Stimulated activated naive CD4-positive, alpha-beta T cell (primary cell): ENCODE measurements at regions not wholly inside any gene's neighbourhood (a gene's known extent, or its start where the extent isn't known, plus 50 kb on each side); places are given as distances from the start of the nearest gene placed in this dataset.

ENCODE experiments used
- DNase-seq, 6 experiments: peaks; one replicate each; lab custom pipeline; 2025; lab: John Stamatoyannopoulos, UW

DNA sequence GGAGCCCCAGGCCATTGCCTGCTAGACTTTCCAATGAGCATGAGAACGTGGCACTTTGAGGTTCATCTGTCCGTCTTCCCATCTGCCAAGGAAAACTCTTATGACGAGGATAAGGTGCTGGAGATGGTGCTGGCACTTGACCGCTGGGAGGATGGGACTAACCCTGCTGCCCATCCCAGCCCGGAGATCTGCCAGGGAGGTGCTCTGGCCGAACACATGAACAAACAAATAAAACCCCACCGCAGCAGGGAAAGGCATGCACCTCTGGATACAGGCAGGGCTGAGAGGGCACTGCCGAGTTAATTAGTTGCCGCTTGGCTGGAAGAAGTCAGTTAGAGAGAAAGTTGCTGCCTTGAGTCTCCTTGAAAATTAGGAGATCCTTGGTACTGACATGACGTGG, 308.4 kb downstream of the AJAP1 start:
- DNase-seq = no peak

DNA sequence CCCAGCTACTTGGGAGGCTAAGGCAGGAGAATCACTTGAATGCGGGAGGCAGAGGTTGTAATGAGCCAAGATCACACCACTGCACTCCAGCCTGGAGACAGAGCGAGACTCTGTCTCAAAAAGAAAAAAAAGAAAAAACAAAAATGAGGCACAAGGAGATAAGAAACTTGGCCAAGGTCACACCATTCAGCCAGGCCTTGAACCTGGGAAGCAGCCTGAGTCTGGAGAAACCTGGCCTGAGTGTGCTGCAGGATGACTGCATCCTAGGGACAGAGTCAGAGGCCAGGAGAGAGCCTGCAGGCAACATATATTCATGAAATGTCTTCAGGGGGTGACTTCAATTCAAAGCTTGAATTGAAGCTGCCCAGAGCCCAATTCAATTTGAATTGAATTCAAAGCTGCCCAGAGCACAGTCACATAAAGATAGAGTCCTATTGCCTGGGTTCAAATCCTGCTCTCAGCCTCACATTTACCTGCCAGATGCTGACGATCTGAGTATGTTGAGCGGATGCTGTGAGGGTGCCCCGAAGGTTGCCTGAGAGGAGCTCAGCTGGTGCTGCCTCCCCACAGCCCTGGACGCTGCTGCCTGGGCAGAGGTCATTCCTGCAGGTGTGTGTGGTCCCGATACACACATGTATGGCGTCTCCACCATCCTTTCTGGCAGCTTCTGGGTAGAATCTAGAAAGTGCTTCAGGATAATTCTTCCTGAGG, 307.7 kb downstream of the AJAP1 start:
- DNase-seq = no peak

DNA sequence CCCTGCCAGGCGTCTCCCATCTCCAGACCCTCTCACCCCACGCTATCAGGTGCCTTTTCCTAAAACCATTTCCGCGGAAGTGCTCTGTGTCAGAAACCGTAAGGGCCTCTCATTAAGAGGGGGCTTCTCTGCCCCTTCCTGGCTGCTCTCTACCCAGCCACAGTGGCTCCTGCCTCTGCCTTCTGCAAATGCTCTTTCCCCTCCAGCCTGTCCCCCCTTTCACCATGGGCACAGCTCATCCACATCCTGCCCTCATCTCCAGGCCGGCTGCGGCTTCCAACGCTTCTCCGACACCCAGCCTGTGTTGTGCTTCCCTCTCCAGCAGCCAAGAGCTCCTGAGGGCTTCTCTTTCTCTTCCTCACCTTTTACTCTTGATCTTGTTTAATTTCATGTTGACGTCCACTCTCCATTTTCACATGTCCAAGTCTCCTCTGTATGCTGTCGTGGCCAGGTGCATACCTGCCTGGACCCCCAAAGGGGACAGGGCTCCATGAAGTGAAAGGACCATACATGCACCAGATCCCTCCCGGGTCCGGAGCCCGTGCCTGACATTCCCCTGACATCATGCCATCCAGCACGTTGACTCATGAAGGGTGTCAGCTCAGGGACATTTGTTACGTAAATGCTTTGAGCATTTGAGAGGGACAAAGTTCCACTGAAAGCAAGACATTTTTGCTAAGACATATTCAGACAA, 306.5 kb downstream of the AJAP1 start:
- no peak for DNase-seq

DNA sequence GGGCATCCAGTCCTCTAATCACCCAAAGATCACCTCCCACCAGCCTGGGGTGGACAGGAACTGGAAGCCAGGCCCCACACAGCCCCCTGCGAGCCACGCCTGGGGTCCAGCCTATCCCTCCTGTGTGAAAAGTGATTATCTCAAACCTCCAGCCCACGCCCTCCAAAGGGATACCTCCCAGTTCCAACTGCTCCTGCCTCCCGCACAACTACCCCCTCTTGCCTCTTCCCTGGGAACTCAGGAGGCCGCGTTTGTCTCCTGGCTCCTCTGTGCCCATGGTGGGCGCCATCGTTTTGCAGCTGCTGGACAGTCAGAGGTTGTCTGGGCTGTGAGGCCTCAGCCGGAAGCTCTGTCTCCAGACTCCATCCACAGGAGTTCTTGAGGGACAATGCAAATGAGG, 305.9 kb downstream of the AJAP1 start:
- DNase-seq = no peak

DNA sequence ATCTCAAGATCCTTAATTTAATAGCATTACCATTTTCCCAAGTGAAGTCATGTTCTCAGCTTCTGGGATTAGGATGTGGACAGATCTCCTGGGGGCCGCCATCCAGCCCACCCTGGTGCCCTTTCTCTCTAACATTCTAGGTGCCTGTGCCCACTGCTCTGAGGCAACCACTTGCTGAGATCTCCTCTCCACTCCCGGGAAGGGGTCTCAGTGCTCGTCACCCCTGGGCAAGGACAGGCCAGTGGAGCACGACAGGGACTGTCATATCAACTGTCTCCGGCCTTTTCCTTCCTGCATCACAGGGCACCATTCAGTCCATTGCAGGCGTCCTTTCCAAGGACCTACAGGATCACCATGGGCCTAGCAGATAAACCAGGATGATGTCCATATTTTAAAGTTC, 304.8 kb downstream of the AJAP1 start:
- DNase-seq = no peak

DNA sequence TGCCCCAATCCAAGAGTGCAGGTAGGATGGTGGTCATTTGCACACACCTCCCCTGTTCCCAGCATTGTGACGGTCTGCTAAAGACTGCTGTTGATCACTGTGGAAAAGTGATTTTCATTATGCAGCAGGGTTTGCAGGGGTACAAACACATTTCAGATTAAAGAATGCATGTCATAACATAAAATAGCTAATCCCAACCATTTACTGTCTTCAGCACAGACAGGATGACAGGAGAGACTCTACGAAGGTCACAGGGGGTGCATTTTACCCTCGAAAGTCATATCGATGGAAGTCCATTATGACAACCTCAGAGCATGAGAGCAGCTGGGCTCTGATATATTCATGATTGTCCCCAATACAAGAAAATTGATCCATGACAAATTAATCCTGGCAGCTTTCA, 302.6 kb downstream of the AJAP1 start:
- no peak for DNase-seq

DNA sequence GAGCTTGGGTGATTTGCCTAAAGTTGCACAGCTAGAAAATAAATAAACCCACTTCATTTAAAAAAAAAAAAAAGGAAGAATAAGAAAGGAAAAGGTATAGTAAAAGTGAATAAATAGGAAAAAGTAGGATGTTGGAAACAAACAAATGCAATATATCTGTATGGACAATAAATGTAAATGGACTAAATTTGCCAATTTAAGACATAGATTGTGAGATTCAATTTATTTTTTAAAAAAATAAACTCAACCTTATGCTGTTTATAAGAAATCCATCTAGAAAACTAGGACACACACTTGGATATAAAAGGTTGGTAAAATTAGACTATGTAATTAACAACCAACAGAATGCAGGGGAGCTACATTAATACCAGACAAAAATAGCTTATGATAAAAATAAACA, 300.0 kb downstream of the AJAP1 start:
- DNase-seq = no peak

DNA sequence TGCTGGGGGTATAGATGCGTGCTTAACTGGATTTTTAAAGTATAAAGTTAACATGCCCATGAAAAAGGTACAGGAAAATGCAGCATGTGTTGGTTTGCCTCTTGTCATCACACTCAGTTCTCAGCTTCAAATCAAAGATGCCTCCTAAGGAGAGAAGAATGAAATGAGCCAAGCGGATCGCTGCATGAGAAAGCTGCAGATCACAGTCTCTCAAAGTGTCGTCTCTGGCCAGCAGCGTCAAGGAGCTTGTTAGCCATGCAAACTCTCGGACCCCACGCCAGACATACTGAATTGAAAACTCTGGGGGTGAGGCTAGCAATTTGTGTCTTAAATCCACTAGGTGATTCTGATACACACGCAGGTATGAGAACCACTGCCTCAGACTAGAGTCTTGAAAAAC, 297.2 kb downstream of the AJAP1 start:
- DNase-seq = no peak

DNA sequence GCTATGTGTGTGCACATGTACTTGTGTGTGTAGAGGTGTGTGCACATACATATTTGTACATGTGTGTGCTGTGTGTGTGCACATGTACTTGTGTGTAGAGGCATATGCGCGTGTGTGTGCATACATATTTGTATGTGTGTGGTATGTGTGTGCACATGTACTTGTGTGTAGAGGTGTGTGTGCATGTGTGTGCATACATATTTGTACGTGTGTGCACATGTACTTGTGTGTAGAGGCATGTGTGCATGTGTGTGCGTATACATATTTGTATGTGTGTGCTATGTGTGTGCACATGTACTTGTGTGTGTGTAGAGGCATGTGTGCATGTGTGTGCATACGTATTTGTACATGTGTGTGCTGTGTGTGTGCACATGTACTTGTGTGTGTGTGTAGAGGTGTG, 291.9 kb downstream of the AJAP1 start:
- DNase-seq = no peak

DNA sequence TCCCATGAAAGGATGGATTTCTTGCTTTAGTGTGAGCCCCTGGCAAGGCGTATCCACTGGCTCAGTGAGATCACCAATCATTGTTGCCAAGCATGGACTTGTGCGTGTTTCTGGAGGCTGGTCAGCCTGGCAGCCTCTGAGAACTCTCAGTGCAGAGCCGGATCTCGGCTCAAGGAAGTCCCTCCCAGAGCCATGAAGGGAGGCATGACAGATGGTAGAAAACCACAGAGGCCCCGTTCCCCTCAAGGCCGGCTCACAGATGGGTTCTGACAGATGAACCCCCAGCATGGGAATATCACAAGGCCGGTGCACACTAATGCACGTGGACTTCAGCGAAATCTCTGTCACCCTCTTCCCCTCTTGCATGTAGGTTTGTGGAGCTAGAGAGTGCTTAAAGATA, 290.5 kb downstream of the AJAP1 start:
- no peak for DNase-seq

DNA sequence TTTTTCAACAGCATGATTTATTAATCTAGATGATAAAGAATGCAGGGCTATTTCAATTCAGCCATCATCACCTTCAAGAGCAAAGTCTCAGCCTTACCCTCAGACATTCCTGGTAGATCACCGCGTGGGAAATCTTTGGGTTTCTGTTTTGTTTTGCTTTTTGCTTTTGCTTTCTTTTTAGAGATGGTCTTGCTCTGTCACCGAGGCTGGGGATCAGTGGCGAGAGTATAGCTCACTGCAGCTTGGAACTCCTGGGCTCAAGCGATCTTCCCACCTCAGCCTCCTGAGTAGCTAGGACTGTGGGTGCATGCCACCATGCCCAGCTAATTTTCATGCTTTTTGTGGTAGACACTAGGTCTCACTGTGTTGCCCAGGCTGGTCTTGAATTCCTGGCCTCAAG, 289.7 kb downstream of the AJAP1 start:
- DNase-seq = no peak

DNA sequence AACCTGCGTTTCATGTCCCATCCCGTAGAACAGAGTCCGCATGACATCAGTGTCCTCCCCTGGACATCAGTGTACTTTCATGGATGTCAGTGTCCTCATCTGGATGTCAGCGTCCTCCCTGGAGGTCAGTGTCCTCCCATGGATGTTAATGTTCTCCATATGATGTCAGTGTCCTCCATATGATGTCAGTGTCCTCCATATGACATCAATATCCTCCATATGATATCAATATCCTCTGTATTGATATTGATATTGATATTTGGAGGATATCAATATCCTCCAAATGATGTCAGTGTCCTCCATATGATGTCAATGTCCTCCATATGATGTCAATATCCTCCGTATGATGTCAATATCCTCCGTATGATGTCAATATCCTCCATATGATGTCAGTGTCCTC, 284.9 kb downstream of the AJAP1 start:
- no peak for DNase-seq

DNA sequence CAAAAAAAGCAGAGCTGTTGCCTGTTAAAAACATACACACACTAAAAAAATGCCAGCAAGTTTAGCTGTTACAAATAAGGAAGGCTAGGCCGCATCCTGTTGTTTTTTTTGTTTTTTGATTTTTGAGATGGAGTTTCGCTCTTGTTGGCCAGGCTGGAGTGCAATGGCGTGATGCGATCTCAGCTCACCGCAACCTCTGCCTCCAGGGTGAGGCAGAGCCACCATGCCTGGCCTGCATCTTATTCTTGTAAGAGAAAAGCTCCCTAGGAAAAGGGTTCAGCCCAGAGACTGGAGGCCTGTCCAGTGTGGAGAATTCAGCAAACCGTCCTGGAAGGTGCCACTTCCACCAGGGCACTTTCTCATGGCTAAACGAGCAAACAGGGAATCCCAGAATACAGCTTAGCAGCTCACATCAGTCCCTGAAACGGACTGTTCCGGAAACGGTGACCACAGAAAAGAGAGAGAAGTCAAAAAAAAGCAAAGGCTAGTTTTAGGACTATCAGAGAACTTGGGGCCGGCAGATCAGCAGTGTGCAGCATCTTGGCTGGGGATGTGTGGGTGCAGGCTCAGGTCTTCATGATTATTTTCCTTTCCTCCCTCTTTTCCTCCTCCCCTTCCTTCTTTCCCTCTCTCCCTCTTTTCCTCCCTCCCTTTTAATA, 283.6 kb downstream of the AJAP1 start:
- DNase-seq = no peak

DNA sequence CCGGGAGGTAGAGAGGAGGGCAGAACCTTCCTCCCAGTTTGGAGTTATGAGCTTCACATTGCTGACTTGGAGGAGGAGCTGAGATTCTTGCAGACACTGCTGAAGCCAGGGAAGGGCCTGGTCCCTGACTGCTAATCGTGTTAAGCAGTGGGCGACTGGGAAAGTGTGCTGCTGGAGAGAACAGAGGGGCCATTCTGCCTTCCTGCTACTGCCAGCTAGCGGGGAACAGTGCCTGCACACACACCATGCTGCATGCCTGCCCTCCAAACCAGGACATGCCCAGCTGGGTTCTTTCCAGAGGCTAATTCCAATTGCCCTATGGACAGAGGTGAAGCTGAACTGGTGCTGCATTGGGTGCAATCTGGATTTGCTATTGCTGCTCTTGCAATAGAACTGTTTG, 281.4 kb downstream of the AJAP1 start:
- no peak for DNase-seq

DNA sequence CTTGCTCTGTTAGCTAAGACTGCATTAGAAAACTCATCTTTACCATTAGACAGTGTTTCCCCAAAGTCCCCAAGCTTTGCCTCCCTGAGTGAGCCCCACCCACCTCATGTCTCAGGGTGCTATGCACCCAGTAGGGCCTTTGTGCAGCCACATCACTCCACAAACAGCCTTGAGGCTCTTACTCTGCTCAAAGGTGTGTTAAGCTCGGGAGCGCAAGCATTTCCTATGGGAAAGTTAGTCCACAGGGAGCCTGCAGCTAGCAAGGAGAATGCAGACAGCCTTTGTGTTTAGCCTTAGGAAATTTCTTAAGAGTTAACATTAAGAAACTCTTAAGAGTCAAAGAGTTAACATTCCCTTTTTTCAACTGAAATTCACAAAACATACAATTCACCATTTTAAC, 278.8 kb downstream of the AJAP1 start:
- no peak for DNase-seq

DNA sequence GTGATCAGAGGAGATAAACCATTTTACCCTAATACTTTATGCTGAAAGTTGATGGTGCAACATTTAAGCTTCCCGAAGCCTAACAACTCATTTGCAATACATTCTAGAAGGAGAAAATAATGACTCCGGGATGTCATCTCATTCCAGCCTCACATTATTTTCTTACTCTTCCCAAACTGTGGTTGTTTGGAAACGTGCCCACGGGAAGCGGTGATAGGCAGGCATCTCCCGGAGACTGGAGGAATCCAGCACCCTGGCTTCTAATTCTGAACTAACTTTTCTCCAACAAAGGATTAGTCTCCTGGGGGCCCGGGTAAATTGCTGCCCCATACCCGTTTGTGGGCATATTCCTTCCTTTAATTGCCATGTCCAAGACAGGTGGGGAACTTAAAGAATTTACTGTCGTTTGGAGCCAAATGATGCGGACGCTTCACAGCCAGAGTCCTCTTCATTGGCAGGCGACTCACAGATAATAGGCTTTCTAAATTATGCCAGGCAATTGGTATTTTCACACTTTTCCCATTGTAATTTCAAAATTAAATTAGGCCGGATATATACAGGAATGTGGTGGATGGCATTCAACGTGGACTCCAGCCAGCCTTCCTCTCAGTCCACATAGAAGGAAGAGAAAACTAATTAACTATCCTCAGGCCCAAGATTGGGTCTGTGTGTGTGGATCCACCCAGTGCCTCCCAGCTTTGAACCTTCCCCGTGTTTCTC, 278.1 kb downstream of the AJAP1 start:
- DNase-seq = no peak

DNA sequence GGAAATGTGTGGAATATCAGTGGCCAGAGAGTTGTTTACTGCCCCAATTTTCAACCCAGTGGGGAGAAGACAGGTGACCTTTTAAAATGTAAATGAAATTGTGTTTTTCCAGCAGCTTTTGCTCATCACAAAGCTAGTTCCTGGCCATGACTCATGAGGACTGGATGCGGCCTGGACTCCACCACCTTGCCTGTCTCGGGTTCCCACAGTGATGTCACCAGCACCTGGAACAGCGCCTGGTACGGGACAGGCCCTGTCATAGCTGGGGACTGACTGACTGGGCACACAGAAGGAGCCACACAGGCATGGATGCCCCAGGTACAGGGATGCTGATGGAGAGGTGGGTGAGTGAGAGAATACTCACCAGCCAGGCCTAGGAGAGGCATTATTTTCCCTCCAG, 277.1 kb downstream of the AJAP1 start:
- DNase-seq = no peak

DNA sequence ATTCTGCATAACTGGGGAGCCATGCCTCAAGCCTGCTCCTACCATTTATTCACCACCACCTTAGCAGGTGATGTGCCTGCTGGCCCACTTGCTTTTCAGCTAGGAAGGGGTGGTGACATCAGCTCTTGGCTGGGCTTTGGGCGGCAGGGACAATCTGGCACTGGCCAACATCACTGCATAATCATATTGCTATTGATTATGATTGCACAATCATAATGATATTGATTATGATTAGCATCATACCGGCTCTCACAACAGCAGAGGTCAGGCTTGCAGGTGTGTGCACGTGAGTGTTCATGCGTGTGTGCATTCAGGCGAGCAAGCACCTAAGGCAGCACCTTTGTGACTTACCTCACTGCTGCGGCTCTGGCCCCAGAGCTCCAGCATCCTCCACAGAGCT, 273.8 kb downstream of the AJAP1 start:
- no peak for DNase-seq

DNA sequence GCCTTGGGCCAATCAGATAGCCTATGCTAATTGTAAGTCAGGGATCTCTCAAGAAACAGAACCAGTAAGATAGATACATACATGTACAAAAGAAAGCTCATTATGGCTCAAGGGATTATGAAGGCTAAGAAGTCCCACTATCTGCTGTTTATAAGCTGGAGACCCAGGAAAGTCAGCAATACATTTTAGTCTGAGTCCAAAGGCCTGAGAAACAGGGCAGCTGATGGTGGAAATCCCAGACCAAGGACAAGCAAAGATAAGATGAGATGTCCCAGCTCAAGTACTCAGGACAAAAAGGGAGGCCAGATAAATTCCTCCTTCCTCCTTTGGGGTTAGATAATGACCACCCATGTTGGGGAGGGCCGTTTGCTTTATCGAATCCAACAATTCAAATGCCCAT, 269.9 kb downstream of the AJAP1 start:
- no peak for DNase-seq

DNA sequence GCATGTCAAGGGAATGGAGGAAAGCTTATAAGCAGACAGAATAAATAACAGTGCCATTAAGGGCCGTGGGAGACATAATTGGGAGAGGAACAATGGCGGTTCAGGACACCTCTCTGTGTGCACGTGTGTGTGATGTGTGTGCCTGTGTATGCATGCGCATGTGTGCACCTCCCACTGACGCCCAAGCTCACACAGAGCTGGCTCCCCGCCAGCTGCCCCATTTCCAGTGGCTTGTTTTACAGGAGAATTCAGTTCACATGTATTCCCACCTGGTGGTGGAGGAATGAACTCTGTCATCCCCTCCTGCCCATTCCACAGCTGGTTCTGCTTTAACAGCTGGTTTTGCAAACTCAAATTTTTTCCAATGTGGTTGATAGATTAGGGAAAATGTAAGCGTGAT, 262.2 kb downstream of the AJAP1 start:
- no peak for DNase-seq

DNA sequence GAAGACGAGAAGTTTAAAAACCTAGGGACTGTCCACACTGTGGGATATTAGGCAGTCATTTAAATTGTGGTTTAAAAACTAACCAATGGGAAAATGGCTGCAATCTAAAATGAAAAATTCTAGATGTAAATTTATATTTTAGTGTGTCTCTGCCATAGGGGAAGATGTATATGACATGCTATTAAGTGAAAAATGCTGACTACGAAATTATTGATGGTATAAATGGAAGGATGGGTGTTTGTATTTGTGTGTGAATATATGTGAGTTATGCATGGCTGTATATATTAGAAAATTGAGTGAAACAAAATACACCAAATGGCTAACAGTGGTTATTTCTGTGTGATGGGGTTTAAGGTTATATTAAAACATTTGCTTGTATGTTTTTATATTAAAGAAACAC, 260.7 kb downstream of the AJAP1 start:
- DNase-seq = no peak

DNA sequence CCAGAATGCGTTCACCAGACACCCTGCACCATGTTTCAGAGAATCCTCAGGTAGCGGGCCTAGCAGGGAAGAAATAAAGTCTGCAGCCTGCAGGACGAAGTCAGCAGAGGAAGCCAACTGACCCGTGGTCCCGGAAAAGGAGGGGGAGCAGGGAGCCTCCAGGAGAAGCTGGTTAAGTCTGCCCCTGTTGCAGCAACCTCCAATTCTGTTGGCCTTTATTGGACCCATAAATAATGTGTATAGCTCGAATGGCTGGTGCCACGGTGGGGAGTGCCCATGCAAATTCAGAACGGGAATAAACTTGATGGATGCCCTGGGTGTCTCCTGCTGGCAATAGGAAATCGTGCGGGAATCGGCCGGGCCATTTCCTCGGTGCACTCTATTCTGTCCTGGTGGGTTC, 254.1 kb downstream of the AJAP1 start:
- DNase-seq = no peak

DNA sequence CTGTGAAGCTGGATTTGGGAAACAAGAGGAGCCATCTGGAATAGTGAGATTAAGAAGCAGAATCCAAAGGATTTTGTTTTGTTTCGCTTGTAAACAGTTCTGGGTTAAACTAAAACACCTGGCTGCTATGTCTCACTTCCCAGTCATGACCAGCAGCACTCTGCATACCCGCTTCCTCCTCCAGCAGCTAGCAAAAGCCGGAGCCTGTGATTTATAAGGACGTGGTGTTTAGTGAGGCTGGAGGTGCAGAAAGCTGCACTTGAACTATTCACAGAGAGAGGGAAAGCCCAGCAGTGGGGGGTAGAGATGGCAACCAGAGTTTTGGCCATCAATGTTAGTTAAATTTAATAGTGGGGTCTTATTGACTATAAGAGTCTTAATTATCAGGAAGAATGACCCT, 240.2 kb downstream of the AJAP1 start:
- DNase-seq = no peak
